TTC549 (cell line): ENCODE measurements at regions not wholly inside any gene's neighbourhood (a gene's known extent, or its start where the extent isn't known, plus 50 kb on each side); places are given as distances from the start of the nearest gene placed in this dataset.
"Not testable (repeated sequence)": the region's sequence is repeated elsewhere in the genome, so short reads cannot be mapped to it uniquely, and the experiment has no call there.

Experiments
- FAIRE-seq: peaks from 2 replicates; lab custom pipeline; 2012; peaks lifted over from hg19 to GRCh38; lab: Jason Lieb, UNC

DNA sequence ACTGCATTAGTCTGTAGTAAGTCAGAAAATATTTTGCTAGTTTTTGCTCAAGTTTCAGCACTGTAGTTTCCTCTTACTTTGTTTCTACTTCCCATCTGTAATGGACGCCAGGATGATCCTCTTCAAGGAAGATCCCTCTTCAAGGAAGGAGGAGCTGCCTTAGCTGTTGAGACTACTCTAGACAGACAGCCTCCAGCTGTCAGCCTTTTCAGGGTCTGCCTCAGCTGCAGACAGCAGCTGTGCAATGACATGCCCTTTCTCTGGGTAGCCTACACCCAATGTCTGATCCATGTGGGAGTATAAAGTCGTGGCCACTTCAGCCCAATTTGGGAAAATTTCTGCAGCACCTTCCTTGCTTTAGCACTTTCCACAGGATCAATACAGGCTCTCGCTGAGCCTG, 281.0 kb upstream of the MAOA start:
- FAIRE-seq: no peak

DNA sequence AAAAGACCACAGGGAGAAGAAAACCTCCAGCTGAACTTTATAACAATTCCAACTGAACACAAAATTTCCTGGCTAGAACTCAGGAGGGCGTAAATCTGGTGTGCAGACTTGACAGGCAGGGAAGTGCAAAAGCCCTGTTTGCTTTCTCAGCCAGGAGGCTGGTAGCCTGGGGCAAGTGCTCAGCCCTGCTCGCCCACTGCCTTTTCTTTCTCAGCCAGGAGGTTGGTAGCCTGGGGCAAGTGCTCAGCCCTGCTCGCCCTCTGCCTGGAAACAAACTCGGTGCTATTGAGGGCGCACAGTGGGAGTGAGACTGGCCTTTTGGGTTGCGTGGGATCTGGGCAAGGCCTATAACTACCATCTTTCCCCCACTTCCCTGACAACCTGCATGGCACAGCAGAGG, 275.4 kb upstream of the MAOA start:
- no peak for FAIRE-seq

DNA sequence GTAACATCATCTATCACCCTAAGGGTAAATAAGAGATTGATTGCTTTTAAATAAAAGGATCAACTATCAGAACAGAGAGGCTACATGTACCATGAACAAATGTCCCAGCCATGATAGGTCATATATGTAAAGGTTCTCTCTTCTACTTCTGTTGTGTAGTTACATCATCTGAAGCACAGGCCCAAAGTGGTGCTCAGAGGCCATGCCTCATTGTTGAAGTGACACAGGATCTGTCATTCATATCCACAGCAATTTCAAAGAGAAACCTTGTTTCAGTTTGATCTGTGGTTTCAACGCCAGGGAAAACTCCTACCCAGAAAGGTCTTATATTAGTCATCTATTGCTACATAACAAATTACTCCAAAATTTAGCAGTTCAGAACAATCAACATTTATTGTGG, 269.2 kb upstream of the MAOA start:
- no peak for FAIRE-seq

DNA sequence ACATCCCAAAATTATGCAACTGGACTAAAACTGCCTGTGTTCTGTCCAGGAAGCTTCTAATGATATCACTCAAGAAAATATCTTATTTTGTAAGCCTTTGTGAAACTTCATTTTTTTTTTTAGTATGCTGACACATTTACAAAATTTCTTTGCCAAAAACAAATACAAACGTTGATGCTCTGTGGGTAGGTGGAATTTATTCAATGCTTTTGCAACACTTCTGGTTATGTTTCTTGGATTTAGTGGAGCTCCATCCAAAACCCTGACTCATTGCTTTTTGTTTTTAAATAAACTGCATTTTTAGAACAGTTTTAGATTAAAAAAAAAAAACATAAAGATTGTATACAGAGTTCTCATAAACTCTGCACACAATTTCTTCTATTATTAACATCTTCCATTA, 250.9 kb upstream of the MAOA start:
- FAIRE-seq: no peak

DNA sequence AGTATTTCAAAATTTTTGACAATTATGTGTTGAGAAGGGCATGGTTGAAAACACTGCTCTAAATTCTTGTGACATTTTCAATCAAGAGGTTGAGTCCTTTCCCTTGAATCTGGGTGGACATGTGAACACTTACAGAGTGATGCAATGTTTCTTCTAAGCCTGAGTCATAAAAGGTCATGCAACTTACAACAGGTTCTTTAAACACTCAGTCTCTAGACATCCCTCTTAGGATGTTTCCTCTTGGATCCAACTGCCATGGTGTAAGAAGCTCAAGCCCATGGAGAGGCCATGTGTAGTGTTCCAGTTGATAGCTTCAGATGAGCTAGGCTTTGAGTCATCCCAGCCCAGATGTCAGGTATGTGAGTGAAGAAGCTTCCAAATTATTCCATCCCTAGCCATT, 232.2 kb upstream of the MAOA start:
- FAIRE-seq: no peak

DNA sequence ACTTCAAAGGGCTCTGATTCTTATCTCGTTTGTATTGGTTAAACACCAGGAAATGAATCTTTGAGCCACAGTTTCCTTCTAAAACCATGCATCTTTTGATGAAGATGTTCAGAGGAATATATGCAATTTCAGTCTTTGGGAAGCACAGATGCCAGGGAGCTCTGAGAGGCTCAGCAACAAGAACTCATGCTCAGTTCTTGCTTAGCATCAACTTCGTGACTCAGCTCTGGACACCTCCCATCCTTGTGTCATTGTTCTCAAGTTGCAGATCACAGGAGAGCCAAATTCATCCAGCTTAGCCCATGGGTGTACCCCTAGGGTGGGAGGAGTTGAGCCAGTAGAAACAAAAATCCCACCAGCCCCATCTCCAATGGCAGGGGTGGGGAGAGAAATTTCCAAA, 219.6 kb upstream of the MAOA start:
- no peak for FAIRE-seq

DNA sequence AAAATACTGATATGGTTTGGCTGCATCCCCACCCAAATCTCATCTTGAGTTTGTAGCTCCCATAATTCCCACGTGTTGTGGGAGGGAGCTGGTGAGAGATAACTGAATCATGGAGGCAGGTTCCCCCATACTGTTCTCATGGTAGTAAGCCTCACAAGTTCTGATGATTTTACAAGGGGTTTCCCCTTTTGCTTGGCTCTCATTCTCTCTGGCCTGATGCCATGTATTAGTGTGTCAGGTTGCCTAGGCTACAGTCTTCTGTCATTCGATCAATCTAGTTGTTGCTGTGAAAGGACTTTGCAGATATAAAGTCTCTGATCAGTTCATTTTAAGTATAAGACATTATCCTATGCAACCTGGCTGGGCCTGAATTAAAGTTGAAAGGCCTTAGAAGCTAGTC, 209.3 kb upstream of the MAOA start:
- no peak for FAIRE-seq

DNA sequence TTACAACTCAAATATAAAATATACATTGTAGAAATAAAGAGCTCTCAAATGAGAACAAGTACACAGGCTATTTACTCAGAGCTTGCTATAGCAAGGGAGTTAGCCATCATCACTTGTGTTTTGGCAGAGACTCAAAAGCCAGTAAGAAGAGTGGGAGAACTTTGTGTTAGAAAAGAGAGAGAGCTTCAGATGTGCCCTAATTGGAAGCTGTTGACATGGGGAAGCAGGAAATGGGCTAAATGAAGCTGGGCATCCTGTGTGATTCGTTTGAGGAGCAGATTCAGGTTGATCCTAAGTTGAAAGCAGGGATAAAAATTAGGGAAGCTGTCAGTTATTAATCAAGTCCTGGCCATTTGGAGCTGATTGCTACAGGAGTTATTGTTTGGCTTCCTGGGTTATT, 207.4 kb upstream of the MAOA start:
- no peak for FAIRE-seq

DNA sequence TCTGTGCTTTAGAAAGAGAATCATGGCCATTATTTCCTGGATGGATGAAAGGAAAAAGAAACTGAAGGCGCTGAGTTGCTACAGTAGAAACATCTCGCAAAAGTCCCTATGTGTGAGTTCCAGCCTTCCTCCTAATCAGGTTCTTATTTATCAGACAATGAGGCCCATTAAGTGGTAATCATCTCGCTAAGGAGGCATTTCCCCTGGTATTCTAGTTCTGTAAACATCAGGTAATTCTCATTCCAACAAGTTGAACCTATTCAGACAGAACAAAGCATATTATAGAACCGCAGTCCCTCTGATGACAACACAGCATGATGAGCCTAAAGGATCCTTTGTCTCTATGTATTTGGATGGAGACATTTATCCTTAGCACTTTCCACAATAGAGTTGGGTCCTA, 205.7 kb upstream of the MAOA start:
- FAIRE-seq: no peak

DNA sequence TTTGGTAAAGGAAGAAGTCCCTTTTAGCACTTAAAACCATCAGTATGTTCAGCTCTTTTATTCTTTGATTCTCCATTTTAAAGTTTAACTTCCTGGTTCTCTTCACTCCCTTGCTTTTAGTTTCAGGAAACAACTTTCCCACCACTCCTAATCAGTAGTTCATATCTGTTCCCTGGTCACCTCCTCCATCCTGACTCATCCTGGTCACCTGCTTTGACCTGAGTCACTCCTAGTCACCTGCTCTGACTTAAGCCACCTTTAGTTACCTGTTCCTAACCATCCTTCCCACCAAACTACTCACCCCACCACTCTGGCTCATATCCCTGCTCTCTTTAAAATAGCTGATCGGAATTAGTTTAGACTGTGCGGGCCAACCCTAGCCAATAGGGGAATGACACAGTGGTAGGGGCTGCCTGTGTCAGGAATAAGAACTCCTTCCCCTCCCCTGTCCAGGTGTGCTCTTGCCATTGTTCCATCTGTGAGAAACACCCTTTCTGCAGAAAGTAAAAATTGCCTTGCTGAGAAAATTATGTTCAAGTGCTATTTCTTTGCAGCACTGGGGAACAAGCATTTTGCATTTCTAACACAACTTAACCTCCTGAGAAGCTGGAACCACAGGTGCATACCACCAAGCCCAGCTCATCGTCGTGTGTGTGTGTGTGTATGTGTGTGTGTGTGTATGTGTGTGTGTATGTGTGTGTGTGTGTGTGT, 204.0 kb upstream of the MAOA start:
- FAIRE-seq: not testable (repeated sequence)

DNA sequence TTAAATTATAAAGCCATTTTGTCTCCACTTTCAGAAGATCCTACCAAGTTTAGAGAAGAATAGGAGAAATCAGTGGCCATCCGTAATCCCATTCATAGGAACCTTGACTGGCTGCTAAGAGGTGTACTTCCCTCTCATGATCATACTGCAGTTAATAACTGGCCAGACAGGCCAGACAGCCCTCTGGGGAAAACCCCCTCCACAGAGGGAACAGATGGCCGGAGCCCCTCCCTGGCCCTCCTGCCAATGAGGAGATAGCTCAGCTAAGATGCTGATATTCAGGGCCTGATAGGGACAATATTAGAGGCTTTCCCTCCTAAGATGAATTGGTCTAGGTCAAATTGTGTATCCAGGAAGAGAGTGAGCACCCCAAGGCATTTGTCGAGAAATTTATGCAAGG, 200.0 kb upstream of the MAOA start:
- FAIRE-seq: no peak

DNA sequence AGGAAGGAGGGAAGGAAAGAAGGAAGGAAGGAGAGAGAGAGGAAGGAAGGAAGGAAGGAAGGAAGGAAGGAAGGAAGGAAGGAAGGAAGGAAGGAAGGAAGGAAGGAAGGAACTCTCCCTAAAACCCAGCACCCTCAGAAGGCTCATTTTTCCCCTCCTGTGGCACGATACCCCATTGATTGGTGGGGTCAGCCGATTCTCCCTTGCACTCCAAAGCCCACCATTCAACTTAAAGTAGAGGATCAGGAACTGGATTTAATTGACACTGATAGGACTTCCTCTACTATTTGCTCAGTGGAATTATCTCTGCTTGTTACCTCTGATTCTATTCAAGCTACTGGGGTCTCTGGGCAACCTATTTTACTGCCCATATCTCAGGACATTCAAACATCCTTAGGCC, 199.2 kb upstream of the MAOA start:
- FAIRE-seq: no peak

DNA sequence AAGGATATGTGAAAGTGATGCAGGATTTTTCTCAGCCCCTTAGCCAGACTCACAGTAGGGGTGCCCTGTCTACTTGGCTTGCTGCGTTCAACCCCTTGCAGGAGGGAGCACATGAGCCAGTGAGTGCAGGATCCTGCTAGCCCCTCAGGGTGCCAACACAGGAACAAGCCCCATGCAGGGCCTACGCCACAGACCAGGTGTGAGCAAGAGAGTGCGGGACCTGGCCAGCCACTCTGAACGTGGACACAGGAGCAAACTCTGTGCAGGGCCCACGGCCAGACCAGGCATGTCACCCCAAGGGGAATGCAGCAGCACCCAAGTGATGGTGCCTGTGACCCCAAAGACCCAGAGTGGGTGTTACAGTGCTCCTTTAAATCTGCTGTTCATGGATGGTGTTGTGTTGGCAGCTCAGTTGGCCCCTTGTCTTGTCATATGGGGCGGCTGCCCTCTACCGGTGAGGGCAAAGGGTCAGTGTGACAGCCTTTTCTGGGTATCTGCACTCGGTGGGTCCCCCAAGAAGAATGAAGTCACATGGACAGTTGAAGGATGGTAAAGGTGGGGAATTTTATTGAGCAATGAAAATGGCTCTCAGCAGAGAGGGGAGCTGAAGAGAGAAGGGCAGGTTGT, 188.4 kb upstream of the MAOA start:
- FAIRE-seq: no peak

DNA sequence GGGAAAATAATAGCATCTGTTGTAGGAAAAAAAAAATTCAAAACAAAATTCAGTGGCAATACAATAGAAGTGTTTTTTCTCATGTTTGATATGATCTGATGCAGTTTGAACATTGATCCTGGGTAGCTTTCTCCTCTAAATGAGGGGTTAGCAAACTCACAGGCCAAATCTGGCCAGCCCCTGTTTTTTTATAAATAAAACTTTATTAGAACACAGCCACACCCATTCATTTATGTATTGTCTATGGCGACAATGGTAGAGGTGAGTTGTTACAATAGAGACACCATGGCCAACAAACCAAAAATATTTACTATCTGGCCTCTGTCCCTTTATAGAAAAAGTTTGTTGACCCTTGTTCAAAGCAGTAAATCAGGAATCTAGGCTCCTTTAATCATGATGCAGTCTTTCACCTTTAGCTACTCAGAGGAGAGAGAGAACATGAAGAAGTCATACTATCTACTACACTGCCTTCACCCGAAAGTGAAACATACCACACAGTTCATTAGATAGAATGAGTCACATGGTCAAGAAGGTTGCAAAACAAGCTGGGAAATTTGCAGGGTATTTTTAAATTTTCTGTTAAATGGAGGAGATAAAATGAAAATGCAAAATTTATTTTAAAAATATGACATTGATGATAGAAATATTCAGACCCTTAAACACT, 186.6 kb upstream of the MAOA start:
- no peak for FAIRE-seq

DNA sequence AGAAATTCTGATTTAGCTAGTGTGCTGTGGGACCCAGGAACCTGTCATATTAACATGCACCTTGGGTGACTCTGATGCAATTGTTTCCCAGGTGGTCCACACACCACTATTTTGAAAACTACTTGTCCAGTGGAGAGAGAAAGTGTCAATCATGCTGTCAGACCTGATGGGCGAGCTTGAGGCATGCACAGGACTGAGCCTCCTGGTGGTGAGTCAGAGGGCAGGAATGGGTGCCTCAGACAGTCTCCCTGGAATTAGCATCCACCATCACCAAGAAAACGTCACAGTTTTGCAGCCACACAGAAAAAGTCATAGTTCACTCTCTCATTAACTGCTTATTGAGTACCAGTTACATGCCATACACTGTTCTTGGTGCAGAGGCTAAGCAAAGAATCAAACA, 181.8 kb upstream of the MAOA start:
- FAIRE-seq: no peak

DNA sequence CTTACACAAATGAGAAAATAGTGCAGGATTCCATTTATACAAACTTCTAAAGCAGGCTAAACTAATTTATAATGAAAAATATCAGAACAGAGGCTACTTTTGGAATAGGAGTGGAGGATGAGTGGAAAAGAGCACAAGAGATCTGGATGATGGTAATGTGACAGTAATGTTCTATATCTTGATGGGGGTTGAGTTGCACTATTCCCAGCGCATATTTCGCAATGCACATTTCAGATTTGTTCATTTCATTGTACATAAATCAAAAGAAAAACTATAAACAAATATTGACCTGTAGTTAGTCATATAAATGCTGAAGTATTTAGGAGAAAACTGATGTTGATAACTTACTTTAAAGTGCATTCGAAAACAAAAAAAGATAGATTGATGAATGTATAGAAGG, 177.0 kb upstream of the MAOA start:
- FAIRE-seq: no peak

DNA sequence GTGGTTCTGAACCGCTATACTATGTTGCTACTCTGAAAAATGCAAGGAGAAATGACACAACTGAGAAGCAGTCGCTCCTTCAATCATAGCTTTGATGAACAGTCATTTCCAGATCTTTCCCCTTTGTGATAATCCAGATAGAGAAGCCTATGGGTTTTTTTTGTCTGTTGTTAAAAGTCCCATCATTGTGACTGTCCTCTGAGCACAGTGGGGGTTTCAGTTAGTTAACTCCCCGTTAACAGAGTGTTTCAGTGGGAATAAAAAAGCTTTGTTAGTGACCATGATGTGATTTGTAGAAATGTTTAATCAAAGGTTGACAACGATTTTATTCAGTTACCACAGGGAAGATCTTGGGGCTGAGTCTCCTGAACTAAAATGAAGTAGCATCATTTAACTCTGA, 176.2 kb upstream of the MAOA start:
- FAIRE-seq: no peak

DNA sequence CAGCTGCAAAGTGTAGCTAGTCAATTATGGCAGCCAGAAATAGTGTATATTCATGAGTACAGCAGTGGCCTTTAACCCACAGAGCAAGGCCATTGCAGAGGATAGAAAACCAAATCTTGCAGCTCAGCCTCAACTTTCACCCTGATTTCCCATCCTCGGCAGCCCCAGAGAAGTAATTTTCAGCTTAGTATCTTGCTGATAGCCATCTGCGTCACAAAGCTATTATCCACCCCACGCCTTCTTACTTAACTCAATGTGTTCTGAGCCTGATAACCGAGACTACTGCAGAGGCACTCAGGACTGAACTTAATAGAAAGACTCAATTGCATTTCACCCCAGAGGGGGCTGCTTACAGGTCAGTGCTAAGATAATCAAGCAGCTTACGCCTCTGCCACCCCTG, 174.5 kb upstream of the MAOA start:
- FAIRE-seq: no peak

DNA sequence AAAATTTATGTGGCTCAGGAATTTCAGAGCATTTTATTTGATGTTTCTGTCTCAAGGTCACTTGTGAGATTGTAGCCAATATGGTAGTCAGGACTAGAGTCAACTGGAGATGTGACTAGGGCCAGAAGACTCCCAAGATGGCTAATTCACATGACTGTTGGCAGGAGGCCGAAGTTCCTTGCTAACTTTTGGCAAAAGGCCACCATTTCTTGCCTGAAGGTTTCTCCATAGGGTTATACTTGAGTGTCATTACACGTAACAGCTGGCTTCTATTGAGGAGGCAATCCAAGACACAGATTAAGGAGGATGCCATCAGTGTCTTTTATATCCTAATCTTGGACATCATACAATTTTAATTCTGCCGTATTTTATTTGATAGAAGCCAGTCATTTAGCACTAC, 162.3 kb upstream of the MAOA start:
- FAIRE-seq: no peak

DNA sequence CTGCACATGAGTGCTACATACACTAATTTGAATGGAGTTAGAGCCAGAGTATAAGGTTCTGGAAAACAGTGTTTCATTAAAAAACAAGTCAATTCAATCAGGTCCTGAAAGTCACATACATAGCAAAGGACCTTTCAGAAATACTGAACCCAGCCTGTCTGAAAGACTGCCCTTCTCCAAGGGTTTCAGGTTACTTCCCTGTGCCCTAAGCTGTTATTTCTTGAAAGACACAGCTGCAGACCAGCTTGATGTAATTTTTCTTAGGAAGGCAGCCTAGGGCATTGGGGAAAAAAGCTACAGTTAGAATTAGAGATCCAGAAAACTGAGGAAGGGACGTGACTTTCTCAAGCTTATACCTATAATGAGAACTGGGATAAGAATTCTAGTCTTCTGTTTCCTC, 155.9 kb upstream of the MAOA start:
- FAIRE-seq: no peak

DNA sequence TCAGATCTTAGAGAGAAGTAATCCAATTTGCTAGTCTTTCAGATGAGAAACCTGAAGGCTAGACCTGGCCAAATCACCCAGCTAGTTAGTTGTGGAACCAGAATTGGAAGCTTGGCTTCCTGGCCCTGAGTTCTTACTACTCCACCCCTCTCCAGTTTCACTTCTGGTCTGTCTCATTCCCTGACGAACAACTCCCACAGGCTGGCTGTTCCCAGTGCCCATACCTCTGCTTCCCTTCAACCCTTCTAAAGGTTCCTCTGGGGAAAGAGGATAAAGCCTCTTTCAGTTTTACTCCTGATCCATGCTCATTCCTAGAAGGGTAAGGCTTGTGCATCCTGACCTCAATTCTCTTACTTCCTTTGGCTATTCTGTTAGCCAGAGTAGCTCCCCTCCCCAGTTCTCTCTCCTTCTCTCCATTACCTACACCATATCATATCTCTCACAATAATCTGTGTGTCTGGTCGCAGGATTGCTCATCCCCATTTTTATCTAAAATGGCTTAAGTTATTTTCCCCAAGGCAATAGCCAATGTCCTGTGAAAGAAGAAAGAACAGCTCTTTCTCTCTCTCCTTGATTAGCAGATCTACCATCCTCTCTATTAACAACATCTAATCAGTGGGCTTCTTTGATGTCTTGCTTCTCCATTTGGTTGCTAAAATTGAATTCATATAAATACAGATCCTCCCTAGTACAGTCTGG, 155.0 kb upstream of the MAOA start:
- FAIRE-seq: no peak

DNA sequence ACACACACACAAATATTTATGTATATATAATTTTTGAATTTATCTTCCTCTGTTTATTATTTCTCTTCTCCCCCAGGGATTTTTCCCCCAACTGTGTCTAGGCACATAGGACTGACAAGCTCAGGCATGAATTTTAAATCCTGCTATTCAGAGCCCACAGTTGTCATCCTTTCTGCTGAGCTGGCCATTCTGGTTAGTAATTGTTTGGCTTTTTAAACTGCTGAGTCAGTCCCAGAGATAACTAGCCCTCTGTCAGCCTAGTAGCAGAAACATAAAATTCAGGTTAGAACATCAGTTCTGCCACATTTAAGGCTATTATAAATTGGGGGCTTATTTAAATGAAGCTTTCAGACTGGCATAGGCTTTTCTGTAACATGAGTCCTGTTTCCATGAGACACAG, 151.7 kb upstream of the MAOA start:
- no peak for FAIRE-seq

DNA sequence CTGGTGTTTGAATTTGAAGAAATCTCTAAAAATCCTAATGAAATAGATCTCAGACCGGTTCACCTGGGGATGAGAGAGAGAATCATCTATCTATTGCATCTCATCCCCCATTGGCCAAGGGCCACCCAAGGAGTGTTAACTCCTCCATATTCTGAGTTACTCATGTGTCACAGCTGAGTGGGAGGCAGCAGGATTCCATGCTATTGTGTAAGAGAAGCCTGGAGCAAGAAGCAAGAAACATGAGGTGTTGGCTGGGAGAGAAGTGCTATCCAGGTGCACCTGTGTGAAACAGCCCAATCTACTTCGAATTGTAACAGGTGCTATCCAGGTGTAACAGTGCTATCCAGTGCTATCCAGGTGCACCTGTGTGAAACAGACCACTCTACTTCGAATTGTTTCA, 150.3 kb upstream of the MAOA start:
- no peak for FAIRE-seq
